ENCODE measurements at regions not wholly inside any gene's neighbourhood (a gene's known extent, or its start where the extent isn't known, plus 50 kb on each side); places are given as distances from the start of the nearest gene placed in this dataset.

DNA sequence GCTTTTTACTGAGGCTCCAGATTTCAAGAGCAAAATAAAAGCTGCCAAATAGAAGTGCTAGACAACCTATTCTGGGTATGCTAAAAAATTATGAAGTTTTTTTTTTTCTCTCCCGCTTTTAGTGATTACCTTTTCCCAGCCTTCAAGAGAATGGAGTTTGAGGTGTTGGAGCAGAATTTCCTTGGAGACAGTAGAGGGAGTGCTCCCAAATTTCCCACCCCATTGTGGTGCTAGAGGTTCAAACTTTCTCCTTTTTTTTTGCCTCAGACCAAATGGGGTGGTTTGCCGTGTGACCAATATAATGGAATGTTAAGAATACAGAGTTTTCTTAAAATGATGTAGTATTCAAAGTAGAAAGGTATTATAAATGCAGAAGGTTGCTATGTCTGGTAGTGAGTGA lies 244.2 kb upstream of the RIOK2 start:
- ATAC-seq (ENCODE audit: insufficient read depth, low FRiP score) (no peak), DNase-seq (no peak)
- TF ChIP-seq, protein P1, sequence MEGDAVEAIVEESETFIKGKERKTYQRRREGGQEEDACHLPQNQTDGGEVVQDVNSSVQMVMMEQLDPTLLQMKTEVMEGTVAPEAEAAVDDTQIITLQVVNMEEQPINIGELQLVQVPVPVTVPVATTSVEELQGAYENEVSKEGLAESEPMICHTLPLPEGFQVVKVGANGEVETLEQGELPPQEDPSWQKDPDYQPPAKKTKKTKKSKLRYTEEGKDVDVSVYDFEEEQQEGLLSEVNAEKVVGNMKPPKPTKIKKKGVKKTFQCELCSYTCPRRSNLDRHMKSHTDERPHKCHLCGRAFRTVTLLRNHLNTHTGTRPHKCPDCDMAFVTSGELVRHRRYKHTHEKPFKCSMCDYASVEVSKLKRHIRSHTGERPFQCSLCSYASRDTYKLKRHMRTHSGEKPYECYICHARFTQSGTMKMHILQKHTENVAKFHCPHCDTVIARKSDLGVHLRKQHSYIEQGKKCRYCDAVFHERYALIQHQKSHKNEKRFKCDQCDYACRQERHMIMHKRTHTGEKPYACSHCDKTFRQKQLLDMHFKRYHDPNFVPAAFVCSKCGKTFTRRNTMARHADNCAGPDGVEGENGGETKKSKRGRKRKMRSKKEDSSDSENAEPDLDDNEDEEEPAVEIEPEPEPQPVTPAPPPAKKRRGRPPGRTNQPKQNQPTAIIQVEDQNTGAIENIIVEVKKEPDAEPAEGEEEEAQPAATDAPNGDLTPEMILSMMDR (IDR thresholded peaks at IDR 0.05; ENCODE audit: control extremely low read depth, extremely low read depth): no peak
- Histone ChIP-seq H3K27ac (ENCODE audit: low read depth in 1 of 2, low read length in 1 of 2) (no peak overlapping the region), H3K4me3 (no peak overlapping the region), H3K36me3 (ENCODE audit: control insufficient read depth in 4 of 4, insufficient read depth in 4 of 4, low read length in 4 of 4) (no peaks in the 10 kb centered on the region), H3K4me1 (ENCODE audit: control insufficient read depth in 5 of 5, insufficient read depth in 5 of 5, low read length in 5 of 5) (no peaks in the 10 kb centered on the region), H3K27me3 (ENCODE audit: control insufficient read depth in 3 of 3, insufficient read depth in 3 of 3, low read length in 2 of 3) (no peaks in the 10 kb centered on the region), H3K9ac (ENCODE audit: insufficient read depth in 1 of 2, low read length in 2 of 2) (no peak overlapping the region), H3K9me3 (ENCODE audit: control insufficient read depth in 4 of 4, insufficient read depth in 3 of 4, low read length in 3 of 4) (no peaks in the 10 kb centered on the region)
- WGBS, 2 donors: 83 to 91% methylated on average over 2 of the region's 2 CpGs

DNA sequence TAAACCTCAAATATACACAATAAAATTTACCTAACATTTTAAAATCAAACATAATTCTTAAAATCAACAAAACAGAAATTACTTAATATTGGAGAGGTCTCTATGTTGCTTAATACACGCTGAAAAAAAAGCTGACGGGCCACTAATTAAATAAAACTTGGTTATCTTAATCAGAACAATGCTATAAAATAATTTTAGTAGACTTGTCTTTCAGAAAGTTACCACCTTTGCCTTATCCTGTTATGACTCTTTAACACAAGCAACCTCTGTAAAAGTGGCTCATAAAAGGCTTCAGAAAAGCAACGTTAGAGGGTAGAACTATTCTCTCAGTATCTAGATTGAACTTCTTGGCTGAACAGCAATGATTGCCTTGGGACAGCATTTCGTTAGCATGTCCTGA lies 251.0 kb upstream of the RIOK2 start:
- Histone ChIP-seq H3K9me3 (ENCODE audit: control insufficient read depth in 4 of 4, insufficient read depth in 3 of 4, low read length in 3 of 4) (no peaks in the 10 kb centered on the region), H3K9ac (ENCODE audit: insufficient read depth in 1 of 2, low read length in 2 of 2) (no peak overlapping the region), H3K27me3 (ENCODE audit: control insufficient read depth in 3 of 3, insufficient read depth in 3 of 3, low read length in 2 of 3) (no peaks in the 10 kb centered on the region), H3K36me3 (ENCODE audit: control insufficient read depth in 4 of 4, insufficient read depth in 4 of 4, low read length in 4 of 4) (no peaks in the 10 kb centered on the region), H3K4me3 (no peak overlapping the region), H3K27ac (ENCODE audit: low read depth in 1 of 2, low read length in 1 of 2) (no peak overlapping the region), H3K4me1 (ENCODE audit: control insufficient read depth in 5 of 5, insufficient read depth in 5 of 5, low read length in 5 of 5) (no peaks in the 10 kb centered on the region)
- ATAC-seq (ENCODE audit: insufficient read depth, low FRiP score): no peak
- TF ChIP-seq, protein P1 (IDR thresholded peaks at IDR 0.05; ENCODE audit: control extremely low read depth, extremely low read depth): no peak
- WGBS, 2 donors: 46 to 61% methylated on average over 4 of the region's 4 CpGs
- DNase-seq: no peak

DNA sequence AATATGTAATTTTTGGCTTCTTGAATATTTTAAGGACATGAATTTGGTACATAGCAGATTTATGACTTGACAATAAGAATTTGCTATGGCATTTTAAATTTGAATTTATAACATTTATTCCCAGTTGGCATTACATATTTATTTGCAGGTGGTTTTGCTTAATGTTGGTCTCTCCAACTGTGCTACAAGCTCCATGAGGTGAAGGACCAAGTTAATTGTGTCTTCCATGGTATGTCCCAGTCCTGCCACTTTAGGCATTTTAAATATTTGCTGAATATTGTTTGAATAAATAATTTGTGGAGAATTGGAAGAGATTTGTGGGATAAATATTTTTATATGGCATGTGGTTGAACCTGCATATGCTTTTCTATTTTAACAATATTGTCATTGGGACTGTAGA lies 253.4 kb upstream of the RIOK2 start:
- TF ChIP-seq, protein P1 (IDR thresholded peaks at IDR 0.05; ENCODE audit: control extremely low read depth, extremely low read depth): no peak
- no peak for ATAC-seq (ENCODE audit: insufficient read depth, low FRiP score)
- Histone ChIP-seq H3K27ac (ENCODE audit: low read depth in 1 of 2, low read length in 1 of 2) (no peak overlapping the region), H3K4me3 (no peak overlapping the region), H3K9me3 (ENCODE audit: control insufficient read depth in 4 of 4, insufficient read depth in 3 of 4, low read length in 3 of 4) (no peaks in the 10 kb centered on the region), H3K27me3 (ENCODE audit: control insufficient read depth in 3 of 3, insufficient read depth in 3 of 3, low read length in 2 of 3) (no peaks in the 10 kb centered on the region), H3K36me3 (ENCODE audit: control insufficient read depth in 4 of 4, insufficient read depth in 4 of 4, low read length in 4 of 4) (no peaks in the 10 kb centered on the region), H3K9ac (ENCODE audit: insufficient read depth in 1 of 2, low read length in 2 of 2) (no peak overlapping the region), H3K4me1 (ENCODE audit: control insufficient read depth in 5 of 5, insufficient read depth in 5 of 5, low read length in 5 of 5) (no peaks in the 10 kb centered on the region)
- no peak for DNase-seq

DNA sequence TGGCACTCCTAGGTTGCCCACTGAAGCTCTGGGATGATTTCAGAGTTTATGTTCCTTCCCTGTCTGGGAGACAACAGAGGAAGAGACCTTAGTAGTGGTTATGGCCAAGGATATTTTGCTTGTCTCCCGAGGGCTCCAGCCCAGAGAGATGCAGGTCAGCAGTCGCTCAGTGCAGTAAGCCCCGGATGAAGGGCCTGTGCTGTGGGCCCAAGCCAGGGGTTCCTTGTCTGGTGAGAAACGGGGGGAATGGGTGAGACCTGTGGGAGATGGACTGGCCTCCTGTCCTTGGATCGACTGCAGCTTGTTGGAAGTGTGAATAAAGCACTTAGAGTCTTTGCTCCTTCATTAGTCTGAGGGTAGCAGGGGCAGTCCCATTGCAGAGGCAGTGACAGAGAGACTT lies 260.7 kb upstream of the RIOK2 start:
- H3K27ac ChIP-seq (ENCODE audit: low read depth in 1 of 2, low read length in 1 of 2): no peak overlapping the region
- H3K4me1 ChIP-seq (ENCODE audit: control insufficient read depth in 5 of 5, insufficient read depth in 5 of 5, low read length in 5 of 5): no peaks in the 10 kb centered on the region
- TF ChIP-seq, protein P1 (IDR thresholded peaks at IDR 0.05; ENCODE audit: control extremely low read depth, extremely low read depth): no peak
- H3K36me3 ChIP-seq (ENCODE audit: control insufficient read depth in 4 of 4, insufficient read depth in 4 of 4, low read length in 4 of 4): no peaks in the 10 kb centered on the region
- ATAC-seq (ENCODE audit: insufficient read depth, low FRiP score) (no peak), DNase-seq (no peak)
- no peaks in the 10 kb centered on the region for H3K27me3 ChIP-seq (ENCODE audit: control insufficient read depth in 3 of 3, insufficient read depth in 3 of 3, low read length in 2 of 3)
- H3K9me3 ChIP-seq (ENCODE audit: control insufficient read depth in 4 of 4, insufficient read depth in 3 of 4, low read length in 3 of 4): peaks cover 0 to 7% (median 4%) of the 10 kb centered on the region in 4 donors
- WGBS, 2 donors: 78 to 88% methylated on average over 5 of the region's 5 CpGs
- no peak overlapping the region for H3K9ac ChIP-seq (ENCODE audit: insufficient read depth in 1 of 2, low read length in 2 of 2)
- no peak overlapping the region for H3K4me3 ChIP-seq

Measured in lung (tissue), 11 donors.